HT-29 (cell line): ENCODE measurements at regions not wholly inside any gene's neighbourhood (a gene's known extent, or its start where the extent isn't known, plus 50 kb on each side); places are given as distances from the start of the nearest gene placed in this dataset.
"Not testable (repeated sequence)": the region's sequence is repeated elsewhere in the genome, so short reads cannot be mapped to it uniquely, and the experiment has no call there.

Source experiments
- DNase-seq: peaks from one replicate; pipeline ENCODE4 v3.0.0-alpha.2; 2015; ENCODE audit warnings: low spot score

DNA sequence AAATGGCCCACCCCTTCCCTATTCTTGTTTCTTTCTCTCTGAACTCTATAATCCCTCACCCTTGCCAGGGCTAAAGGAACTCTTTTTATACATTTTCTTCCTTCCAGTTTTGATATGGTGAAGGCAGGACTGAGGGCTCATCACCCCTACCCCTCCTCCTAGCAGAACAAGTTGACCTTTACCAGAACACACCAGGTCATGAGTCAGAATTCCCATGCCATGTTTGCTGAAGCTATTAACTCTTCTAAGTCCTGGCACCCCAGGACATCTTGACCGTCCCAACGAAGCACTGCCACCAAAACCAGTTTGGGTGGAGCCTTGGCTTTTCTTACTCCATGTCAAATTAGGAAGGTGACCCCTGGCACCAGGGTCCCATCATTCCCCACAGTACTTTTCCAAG is 57.5 kb upstream of the DYNLT3 start:
- no peak for DNase-seq

DNA sequence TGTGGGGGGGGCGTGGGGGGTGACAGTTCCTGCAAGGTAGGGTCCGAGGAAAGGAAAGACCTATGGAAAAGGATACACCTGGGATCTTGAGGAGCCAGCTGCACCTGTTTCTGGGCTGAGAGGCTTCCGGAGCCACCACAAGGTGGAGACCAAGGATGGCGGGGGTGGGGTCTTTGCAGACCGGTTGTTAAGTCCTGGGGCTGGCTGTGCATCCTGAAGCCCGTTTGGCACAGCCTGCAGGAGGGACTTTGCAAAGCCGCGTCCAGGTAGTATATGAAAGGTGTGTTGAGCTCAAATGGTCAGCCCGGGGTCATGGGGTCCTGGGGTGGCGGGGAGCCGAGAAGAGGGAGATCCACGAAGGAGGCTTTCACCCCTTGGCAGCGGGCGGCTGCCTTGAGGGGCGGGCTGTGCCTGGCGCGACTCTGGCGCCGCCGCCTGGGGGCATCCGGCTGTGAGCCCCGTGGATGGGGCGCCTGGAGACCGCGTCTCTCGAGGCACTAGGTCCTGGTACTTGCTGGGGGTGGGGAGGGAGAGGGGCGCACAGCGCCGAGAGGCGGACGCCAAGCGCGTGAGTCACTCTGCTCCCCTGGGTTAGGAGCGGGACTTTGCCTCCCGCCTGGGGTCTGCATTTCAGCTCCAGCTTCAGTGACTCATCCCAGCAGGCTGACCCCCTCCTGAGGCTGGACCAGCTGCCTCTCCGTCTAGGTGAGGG is 58.2 kb upstream of the DYNLT3 start:
- DNase-seq, result peak; percentile 38

DNA sequence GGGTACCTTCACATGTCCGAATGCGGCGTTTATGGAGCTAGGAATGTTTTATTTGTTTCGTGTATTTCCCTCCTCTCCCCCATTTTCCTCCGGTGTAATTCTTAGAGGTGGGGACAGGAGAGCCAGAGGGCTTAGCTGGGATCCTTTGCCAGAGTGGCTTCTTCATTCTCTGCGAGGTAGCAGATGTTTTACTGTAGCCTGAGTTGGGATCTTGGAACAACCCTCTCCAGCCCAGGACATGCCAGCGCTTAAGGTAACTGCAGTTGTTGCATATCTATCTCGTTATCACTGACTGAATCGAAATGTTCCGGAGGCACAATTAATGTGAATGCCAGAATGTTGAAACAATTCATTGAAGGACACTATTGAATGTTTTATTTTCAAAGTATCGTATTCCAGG is 59.0 kb upstream of the DYNLT3 start:
- no peak for DNase-seq

DNA sequence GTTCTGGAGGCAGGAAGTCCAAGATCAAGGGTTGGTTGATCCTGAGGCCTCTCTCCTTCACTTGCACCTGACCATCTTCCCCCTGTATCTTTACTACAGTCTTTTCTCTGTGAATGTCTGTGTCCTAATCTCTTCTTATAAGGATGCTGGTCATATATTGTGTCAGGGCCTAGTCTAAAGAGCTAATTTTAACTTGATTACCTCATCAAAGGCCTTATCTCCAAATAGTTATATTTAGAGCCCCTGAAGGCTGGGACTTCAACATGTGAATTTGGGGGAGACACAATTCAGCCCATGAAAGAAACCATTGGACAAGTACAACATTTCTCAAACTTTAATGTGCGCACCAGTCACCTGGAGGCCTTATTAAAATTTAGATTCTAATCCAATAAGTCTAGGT is 62.8 kb upstream of the DYNLT3 start:
- DNase-seq, result no peak

DNA sequence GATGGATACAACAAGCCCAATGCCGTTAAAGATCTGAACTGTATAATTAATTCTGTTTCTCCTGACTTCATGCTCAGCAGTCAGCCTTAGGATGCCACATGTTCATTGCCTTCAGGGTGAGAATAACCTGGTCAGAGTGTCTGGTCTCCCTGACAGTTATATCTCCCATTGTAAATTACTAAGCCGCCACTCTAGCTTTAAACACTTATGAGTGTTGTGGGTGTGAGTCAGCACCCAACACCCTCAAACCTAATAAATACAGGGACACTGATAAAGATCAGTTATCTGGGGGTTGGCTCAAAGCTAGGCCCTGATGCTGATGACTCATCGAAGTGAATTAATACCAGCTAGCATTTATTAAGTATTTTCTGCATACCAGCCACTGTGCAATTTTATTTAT is 64.9 kb upstream of the DYNLT3 start:
- DNase-seq, result peak; percentile 66

DNA sequence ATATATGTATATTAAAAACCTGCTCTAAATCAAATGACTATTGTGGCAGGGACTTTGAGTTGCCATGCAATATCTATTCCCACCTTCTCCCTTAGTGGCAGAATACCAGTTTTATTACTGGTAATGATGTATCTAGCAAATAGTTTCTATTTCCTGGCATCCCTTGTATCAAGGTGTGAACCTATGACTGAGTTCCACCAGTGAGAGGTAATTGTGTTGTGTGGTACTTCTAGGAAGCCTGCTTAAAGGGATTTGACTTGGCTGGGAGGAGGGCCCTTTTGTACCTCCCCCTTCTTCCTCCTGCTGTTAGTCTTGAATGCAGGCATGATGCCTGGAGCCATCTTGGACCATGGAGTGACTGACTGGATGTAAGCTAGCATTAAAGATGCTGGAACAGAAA is 65.4 kb upstream of the DYNLT3 start:
- no peak for DNase-seq

DNA sequence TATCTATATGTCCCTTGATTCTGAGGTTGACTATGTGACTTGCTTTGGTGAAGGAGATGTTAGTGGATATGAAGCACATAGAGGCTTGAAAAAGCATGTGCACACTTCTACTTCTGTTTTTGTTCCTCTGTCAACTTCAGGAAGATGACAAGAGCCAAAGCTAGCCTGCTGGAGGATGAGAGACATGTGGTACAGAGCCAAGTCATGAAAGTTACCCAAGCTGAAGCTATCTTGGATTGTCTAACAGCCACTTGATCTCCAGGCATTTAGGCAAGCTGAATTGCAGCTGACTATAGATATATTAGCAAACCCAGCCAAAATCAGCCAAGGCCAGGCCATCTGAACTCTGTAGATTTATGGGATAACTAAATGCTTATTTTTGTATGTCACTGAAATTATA is 70.8 kb upstream of the DYNLT3 start:
- DNase-seq, result no peak

DNA sequence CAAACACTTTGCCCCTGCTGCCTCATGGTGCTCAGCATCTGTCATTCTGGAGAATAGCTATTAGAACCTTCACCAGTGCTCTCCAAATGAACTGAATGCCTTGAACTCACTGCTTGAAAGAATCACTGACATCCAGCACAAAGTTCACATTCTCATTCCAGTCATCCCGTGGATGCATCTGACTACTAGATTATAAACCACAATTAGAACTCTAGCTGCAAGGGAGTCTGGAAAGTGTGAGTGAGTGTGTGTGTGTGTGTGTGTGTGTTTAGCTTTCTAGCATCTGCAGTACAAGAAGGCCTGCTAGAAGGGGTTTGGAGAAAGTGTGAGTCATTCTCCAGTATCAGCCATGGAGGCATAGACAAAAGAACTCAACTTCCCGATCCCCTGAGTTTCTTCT is 71.3 kb upstream of the DYNLT3 start:
- no peak for DNase-seq

DNA sequence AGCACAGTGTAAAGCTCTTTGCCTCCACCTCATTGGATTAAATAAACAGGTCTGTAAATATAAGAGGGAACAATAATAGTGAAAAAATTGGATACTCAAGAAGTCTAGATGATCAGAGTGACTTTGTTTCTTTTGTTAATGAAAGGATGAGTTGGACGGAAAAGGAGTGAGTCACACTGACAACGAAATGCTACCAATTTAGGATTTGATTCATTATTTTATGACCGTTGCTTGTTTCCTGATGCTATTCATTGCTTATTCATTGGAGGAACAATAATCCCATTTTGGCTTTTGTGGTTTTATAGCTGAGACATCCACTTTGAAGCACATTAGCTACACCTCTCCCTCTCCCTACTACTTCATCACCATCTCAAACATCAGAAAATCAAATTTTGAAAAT is 74.4 kb upstream of the DYNLT3 start:
- no peak for DNase-seq

DNA sequence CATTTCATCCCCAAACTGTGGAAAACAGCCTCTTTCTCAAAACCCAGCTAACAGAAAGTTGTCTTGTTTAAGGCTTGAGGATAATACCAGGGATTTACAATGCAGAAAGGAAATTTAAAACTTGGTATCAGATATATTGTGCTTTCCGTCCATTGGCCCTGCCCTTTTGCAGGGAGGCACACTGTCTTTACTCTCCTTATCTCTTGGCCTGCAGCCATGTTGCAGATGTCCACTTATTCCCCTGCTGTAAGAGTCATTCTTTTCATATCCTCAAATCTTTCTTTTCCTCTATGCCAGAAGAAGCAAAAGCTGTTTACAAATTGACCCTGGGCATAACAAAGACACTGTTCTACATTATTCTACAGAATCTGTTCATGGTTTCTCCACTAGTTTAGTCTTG is 75.6 kb upstream of the DYNLT3 start:
- no peak for DNase-seq

DNA sequence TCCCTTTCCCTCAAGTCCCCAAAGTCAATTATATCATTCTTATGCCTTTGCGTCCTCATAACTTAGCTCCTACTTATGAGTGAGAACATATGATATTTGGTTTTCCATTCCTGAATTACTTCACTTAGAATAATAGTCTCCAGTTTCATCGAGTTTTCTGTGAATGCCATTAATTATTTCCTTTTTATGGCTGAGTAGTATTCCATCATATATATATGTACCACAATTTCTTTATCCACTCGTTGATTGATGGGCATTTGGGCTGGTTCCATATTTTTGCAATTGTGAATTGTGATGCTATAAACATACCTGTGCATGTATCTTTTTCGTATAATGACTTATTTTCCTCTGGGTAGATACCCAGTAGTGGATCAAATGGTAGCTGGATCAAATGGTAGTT is 78.4 kb upstream of the DYNLT3 start:
- DNase-seq, result not testable (repeated sequence)

DNA sequence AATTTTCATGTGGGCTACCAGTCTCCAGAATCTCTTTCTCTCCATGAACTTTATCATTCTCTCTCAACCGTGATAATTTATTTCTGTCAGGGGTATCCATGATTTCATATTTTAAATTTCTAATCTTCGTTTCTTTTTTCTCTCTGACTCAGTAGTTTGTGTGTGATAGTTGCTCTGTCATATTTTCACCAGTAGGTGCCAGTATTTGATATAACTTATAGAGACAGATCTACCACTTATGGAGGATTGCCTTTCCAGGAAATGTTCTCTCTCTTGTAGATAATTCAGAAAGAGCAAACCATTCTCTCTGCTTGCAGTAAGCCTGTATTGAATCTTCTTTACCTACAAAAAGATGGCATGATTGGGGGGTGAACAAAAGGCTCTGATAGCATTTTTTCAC is 79.3 kb upstream of the DYNLT3 start:
- DNase-seq, result peak; percentile 40

DNA sequence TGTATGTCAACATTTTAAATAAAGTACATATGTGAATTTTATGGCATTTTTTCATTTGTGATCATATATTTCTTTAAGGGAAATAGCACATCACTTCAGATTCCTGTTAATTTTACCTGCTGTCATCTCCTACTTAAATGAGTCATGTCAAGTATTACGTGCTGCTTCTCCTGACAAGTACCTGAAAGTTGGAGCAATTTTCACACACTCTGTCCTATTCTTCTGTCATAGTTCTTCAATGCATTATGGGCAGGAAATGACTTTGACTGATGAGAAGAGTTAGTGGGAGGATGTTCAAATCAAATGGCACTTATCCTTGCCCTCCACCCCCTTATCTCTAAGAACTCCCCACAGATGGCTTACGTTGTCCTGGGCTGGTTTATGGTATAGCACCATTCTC is 64.2 kb upstream of the SYTL5 start:
- no peak for DNase-seq

DNA sequence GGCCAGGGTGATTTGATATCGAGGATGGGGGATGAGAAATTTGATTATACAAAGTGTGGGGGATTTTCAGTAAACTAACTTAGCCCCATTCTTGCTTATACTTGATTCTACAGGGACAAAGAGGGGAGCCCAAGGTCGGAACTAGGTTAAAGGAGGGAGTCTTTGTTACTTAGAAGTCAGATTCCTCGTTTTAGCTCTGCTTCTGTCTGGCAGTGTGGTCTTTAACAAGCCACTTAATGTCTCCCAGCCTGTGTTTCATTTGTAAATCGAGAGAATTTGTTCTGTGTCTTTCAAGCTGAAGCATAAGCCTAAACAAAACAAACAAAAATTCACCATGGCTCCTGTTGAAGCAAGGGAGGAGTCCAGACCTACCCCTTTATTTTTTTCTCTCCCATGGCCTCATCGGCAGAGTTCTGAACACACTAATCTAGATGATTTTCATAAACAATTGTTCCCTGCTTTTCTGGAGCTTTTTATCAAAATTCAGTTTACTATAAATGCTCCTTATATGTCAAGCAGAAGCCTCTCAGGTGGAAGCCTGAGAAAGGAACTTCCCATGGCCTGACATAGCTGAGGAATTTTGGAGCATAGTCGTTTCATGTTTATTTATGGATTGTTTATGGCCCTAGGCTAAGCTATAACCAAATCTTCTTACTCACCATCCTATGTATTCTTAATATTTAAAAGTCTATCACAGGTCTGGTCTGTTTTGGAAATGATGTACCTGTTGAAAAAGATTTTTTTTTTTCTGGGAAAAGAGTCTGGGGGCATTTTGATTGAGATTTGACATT is 62.6 kb upstream of the SYTL5 start:
- DNase-seq, result no peak

DNA sequence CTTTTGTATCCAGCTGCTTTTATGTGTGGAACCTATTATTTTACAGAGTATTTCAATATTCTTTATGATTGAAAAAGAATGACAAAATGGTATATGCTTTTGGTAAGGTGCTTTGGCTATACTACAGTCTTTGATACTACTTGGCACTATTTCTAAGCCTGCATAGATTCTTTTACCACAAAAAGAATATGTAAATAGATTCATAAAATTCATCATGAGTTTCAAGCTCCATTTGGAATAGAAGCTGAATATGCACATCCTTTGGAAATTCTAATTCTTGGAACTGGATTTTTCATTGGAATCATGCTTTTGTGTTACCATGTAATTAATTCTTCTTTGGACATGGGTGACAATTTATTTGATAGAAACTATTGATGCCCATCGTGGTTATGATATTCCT is 60.2 kb upstream of the SYTL5 start:
- no peak for DNase-seq

DNA sequence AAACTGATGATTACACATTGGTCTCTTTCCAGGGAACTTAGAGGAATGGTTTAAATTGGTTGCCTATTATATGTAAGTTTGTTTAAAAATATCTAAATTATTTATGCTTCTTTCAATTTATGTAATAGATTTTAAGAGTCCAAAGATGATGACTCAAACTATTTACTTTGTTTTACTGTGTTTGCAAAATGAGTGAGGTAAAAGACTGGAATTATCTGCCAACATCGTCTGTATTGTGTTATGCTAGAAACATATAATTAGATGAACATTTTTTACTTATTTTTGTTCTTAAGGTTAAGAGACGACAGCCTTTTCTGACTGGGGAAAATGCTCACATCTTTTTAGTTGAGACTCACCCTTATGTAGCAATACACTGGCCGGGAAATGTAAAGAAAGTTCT is 51.1 kb upstream of the SYTL5 start:
- no peak for DNase-seq

DNA sequence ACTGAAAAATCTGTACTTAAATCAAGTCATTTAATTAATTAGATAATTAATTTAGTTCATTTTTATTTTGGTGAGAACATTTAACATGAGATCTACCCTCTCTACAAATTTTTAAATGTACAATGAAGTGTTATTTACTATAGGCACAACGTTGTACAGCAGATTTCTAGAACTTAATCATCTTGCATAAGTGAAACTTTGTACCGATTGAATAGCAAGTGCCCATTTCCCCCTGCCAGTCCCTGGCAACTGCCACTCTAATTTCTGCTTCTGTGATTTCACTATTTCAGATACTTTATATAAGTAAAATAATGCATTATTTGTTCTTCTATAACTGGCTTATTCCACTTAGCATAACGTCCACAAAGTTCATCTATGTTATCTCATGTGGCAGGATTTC is 50.1 kb upstream of the SYTL5 start:
- no peak for DNase-seq
